A549 (cell line): ENCODE measurements at regions not wholly inside any gene's neighbourhood (a gene's known extent, or its start where the extent isn't known, plus 50 kb on each side); places are given as distances from the start of the nearest gene placed in this dataset.

Experiments
- ATAC-seq, 2 experiments: fragments of 200-7000 bp in 1 of 2; fragments of >200 bp in 1 of 2; cut with Nextera tagmentation in 1 of 2; cut with Tn5 transposase in 1 of 2; 3 replicates each; pipeline versions ENCODE4 v1.8.0 to v1.9.1; 2018 to 2020; ENCODE audit warnings: mild to moderate bottlenecking in 1 of 2, moderate library complexity in 1 of 2
- CTCF ChIA-PET: fragments of 300-600 bp; sonication (Branson Sonifier 250); formaldehyde crosslinking; extraction: SDS; loops from one replicate; lab custom pipeline; 2021; ENCODE audit warnings: antibody characterized with exemption, inconsistent platforms; lab: Yijun Ruan, JAX
- POLR2A ChIA-PET: fragments of 350-600 bp; formaldehyde crosslinking; extraction: SDS; loops from one replicate; lab custom pipeline; 2021; ENCODE audit warnings: antibody characterized with exemption, inconsistent platforms; lab: Yijun Ruan, JAX
- DNase-seq, 2 experiments: peaks; one replicate each; pipeline versions ENCODE4 v3.0.0 to v3.0.0-alpha.2; 2011 to 2016; ENCODE audit warnings: low read depth in 1 of 2, low spot score in 1 of 2
- FAIRE-seq: peaks from 2 replicates; lab custom pipeline; 2011; peaks lifted over from hg19 to GRCh38; lab: Jason Lieb, UNC
- H3K27ac ChIP-seq, 2 experiments: fragments of >200 bp; sonication (Bioruptor Twin); formaldehyde crosslinking; 3 replicates each; pipeline ENCODE4 v1.5.1; 2016 to 2017
- H3K4me1 ChIP-seq: fragments of >200 bp; sonication (Bioruptor Twin); formaldehyde crosslinking; 3 replicates; pipeline ENCODE4 v1.6.1; 2016
- H3K4me2 ChIP-seq: fragments of >200 bp; sonication (Bioruptor Twin); formaldehyde crosslinking; 3 replicates; pipeline ENCODE4 v1.6.1; 2016
- H3K4me3 ChIP-seq: fragments of >200 bp; sonication (Bioruptor Twin); formaldehyde crosslinking; 3 replicates; pipeline ENCODE4 v1.5.1; 2016
- H3K9me3 ChIP-seq: fragments of >200 bp; sonication (Bioruptor Twin); formaldehyde crosslinking; 3 replicates; pipeline ENCODE4 v1.6.1; 2016
- ATOH8 ChIP-seq: fragments of 250-450 bp; sonication (Bioruptor Pico); IDR thresholded peaks from 2 replicates; pipeline ENCODE4 v1.5.0; 2020; ENCODE audit warnings: low read depth, mild to moderate bottlenecking, moderate library complexity
- BHLHE40 ChIP-seq: IDR thresholded peaks from 2 replicates; pipeline ENCODE4 v1.6.1; 2012; ENCODE audit warnings: low read depth, low read length, inconsistent platforms
- CEBPB ChIP-seq, 2 experiments: fragments of >200 bp in 1 of 2; sonication (Bioruptor Twin) in 1 of 2; formaldehyde crosslinking in 1 of 2; IDR thresholded peaks; 2 replicates each; pipeline ENCODE4 v1.6.1; 2012 to 2016
- EHMT2 ChIP-seq: fragments of 200-600 bp; sonication (generic); IDR thresholded peaks from 2 replicates; pipeline ENCODE4 v1.6.1; 2016; ENCODE audit warnings: antibody characterized with exemption, low read depth, mild to moderate bottlenecking, moderate library complexity
- FOSB ChIP-seq: fragments of 250-450 bp; sonication (Bioruptor Pico); IDR thresholded peaks from 2 replicates; pipeline ENCODE4 v1.5.0; 2020; ENCODE audit warnings: mild to moderate bottlenecking, moderate library complexity
- GATA3 ChIP-seq: IDR thresholded peaks from 2 replicates; pipeline ENCODE4 v1.6.1; 2012; ENCODE audit warnings: borderline replicate concordance
- HDAC2 ChIP-seq: fragments of 200-600 bp; sonication (generic); IDR thresholded peaks from 2 replicates; pipeline ENCODE4 v1.6.1; 2016
- HEYL ChIP-seq: fragments of 250-450 bp; sonication (Bioruptor Pico); IDR thresholded peaks from 2 replicates; pipeline ENCODE4 v1.8.0; 2021; ENCODE audit warnings: mild to moderate bottlenecking, moderate library complexity
- HOXB5 ChIP-seq: fragments of 250-450 bp; sonication (Bioruptor Pico); IDR thresholded peaks from 2 replicates; pipeline ENCODE4 v1.5.0; 2020; ENCODE audit warnings: mild to moderate bottlenecking, moderate library complexity
- JUN ChIP-seq, 2 experiments: fragments of >200 bp; sonication (Bioruptor Twin); formaldehyde crosslinking; IDR thresholded peaks; 2 replicates in 1 of 2; 3 replicates in 1 of 2; pipeline ENCODE4 v1.6.1; 2016 to 2017
- JUNB ChIP-seq: fragments of >200 bp; sonication (Bioruptor Twin); formaldehyde crosslinking; IDR thresholded peaks from 2 replicates; pipeline ENCODE4 v1.6.1; 2016
- MAX ChIP-seq: IDR thresholded peaks from 2 replicates; pipeline ENCODE4 v1.6.1; 2012
- NPAS2 ChIP-seq: fragments of 250-450 bp; sonication (Bioruptor Pico); IDR thresholded peaks from 2 replicates; pipeline ENCODE4 v1.8.0; 2022; ENCODE audit warnings: mild to moderate bottlenecking, moderate library complexity, borderline replicate concordance
- PBX3 ChIP-seq: IDR thresholded peaks from 2 replicates; pipeline ENCODE4 v1.6.1; 2012
- PHF8 ChIP-seq: fragments of 200-600 bp; sonication (generic); IDR thresholded peaks from 2 replicates; pipeline ENCODE4 v1.6.1; 2016; ENCODE audit warnings: low read depth, mild to moderate bottlenecking, antibody characterized with exemption, moderate library complexity, borderline replicate concordance
- RARB ChIP-seq: fragments of 250-450 bp; sonication (Bioruptor Pico); IDR thresholded peaks from 2 replicates; pipeline ENCODE4 v1.8.0; 2021; ENCODE audit warnings: mild to moderate bottlenecking, moderate library complexity
- RCOR1 ChIP-seq: fragments of 150-350 bp; IDR thresholded peaks from 2 replicates; pipeline ENCODE4 v1.6.1; 2014; ENCODE audit warnings: antibody characterized with exemption, low read length, low read depth
- RFX5 ChIP-seq: fragments of 450-650 bp; IDR thresholded peaks from 2 replicates; pipeline ENCODE4 v1.7.1; 2014; ENCODE audit warnings: antibody characterized with exemption, mild to moderate bottlenecking, moderate library complexity
- SREBF2 ChIP-seq: fragments of 450-650 bp; IDR thresholded peaks from 2 replicates; pipeline ENCODE4 v1.6.1; 2014; ENCODE audit warnings: mild to moderate bottlenecking, moderate library complexity
- USF2 ChIP-seq: fragments of 450-650 bp; IDR thresholded peaks from 2 replicates; pipeline ENCODE4 v1.6.1; 2014; ENCODE audit warnings: antibody characterized with exemption
- ZC3H11A ChIP-seq: fragments of 450-650 bp; IDR thresholded peaks from 2 replicates; pipeline ENCODE4 v1.6.1; 2014; ENCODE audit warnings: antibody characterized with exemption, mild to moderate bottlenecking
- WGBS: methylation state at CpG from one replicate; pipeline ENCODE4 v1.1.6; 2017; ENCODE audit errors: missing lambda C conversion rate; 5-methylcytosine and 5-hydroxymethylcytosine counted together
- TF ChIP-seq, protein P1 (sequence below): fragments of 200-600 bp; sonication (generic); IDR thresholded peaks from 2 replicates; pipeline ENCODE4 v1.6.1; 2016; ENCODE audit warnings: antibody characterized with exemption, mild to moderate bottlenecking, moderate library complexity
- TF ChIP-seq, protein P2 (sequence below): fragments of >200 bp; sonication (Bioruptor Twin); formaldehyde crosslinking; IDR thresholded peaks from 3 replicates; pipeline ENCODE4 v1.5.1; 2016
- TF ChIP-seq, protein P3 (sequence below): fragments of >200 bp; sonication (Bioruptor Twin); formaldehyde crosslinking; IDR thresholded peaks from 3 replicates; pipeline ENCODE4 v1.6.1; 2016
- TF ChIP-seq, protein P4 (sequence below): IDR thresholded peaks from 2 replicates; pipeline ENCODE4 v1.6.1; 2012; ENCODE audit warnings: low read depth, borderline replicate concordance

DNA sequence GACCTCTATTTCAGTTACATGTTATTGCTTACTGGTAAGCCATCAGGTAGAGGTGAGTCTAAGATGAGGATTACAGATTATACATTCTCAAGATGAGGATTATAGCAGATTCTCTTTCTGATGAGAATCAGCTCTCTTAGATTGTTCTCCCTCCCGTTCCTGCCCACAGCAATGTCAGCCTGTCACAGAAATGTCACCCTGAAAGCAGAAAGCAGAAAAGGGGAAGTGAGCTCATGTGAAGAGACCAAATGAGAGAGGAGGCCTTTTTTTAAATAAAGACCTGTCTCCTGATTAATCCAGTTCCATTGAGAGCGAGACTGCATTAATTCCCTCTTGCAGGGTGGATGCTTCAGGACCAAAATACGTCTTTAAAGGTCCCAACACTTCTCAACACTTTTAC lies 445.6 kb downstream of the KCTD12 start:
- POLR2A ChIA-PET: no interaction called here
- CTCF ChIA-PET: no interaction called here
- Histone ChIP-seq H3K4me2 (no peak overlapping the region), H3K4me3 (no peak overlapping the region), H3K9me3 (no peaks in the 10 kb centered on the region), H3K4me1 (no peaks in the 10 kb centered on the region), H3K27ac (no peak overlapping the region)
- TF ChIP-seq SREBF2 (no peak), NPAS2 (no peak), USF2 (no peak), FOSB (no peak), BHLHE40 (no peak), GATA3 (no peak), ATOH8 (CRISPR knock-in tag) (no peak), JUNB (no peak), EHMT2 (no peak), MAX (no peak), CEBPB (IDR thresholded peaks at IDR 0.05) (no peak), RCOR1 (no peak), RARB (no peak), PHF8 (no peak), ZC3H11A (no peak), HDAC2 (no peak)
- TF ChIP-seq, protein P1, sequence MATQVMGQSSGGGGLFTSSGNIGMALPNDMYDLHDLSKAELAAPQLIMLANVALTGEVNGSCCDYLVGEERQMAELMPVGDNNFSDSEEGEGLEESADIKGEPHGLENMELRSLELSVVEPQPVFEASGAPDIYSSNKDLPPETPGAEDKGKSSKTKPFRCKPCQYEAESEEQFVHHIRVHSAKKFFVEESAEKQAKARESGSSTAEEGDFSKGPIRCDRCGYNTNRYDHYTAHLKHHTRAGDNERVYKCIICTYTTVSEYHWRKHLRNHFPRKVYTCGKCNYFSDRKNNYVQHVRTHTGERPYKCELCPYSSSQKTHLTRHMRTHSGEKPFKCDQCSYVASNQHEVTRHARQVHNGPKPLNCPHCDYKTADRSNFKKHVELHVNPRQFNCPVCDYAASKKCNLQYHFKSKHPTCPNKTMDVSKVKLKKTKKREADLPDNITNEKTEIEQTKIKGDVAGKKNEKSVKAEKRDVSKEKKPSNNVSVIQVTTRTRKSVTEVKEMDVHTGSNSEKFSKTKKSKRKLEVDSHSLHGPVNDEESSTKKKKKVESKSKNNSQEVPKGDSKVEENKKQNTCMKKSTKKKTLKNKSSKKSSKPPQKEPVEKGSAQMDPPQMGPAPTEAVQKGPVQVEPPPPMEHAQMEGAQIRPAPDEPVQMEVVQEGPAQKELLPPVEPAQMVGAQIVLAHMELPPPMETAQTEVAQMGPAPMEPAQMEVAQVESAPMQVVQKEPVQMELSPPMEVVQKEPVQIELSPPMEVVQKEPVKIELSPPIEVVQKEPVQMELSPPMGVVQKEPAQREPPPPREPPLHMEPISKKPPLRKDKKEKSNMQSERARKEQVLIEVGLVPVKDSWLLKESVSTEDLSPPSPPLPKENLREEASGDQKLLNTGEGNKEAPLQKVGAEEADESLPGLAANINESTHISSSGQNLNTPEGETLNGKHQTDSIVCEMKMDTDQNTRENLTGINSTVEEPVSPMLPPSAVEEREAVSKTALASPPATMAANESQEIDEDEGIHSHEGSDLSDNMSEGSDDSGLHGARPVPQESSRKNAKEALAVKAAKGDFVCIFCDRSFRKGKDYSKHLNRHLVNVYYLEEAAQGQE: no peak
- TF ChIP-seq, protein P2, sequence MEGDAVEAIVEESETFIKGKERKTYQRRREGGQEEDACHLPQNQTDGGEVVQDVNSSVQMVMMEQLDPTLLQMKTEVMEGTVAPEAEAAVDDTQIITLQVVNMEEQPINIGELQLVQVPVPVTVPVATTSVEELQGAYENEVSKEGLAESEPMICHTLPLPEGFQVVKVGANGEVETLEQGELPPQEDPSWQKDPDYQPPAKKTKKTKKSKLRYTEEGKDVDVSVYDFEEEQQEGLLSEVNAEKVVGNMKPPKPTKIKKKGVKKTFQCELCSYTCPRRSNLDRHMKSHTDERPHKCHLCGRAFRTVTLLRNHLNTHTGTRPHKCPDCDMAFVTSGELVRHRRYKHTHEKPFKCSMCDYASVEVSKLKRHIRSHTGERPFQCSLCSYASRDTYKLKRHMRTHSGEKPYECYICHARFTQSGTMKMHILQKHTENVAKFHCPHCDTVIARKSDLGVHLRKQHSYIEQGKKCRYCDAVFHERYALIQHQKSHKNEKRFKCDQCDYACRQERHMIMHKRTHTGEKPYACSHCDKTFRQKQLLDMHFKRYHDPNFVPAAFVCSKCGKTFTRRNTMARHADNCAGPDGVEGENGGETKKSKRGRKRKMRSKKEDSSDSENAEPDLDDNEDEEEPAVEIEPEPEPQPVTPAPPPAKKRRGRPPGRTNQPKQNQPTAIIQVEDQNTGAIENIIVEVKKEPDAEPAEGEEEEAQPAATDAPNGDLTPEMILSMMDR: no peak
- TF ChIP-seq, protein P3, sequence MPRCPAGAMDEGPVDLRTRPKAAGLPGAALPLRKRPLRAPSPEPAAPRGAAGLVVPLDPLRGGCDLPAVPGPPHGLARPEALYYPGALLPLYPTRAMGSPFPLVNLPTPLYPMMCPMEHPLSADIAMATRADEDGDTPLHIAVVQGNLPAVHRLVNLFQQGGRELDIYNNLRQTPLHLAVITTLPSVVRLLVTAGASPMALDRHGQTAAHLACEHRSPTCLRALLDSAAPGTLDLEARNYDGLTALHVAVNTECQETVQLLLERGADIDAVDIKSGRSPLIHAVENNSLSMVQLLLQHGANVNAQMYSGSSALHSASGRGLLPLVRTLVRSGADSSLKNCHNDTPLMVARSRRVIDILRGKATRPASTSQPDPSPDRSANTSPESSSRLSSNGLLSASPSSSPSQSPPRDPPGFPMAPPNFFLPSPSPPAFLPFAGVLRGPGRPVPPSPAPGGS: no peak
- no peak for DNase-seq
- no peak for FAIRE-seq
- ATAC-seq: no peak
- WGBS: 13% methylated on average over 3 of the region's 3 CpGs

GRCh38 chr13:76439546-76439945 lies 446.7 kb downstream of the KCTD12 start:
- WGBS: 98% methylated on average over 2 of the region's 2 CpGs
- FAIRE-seq: no peak
- no peak for DNase-seq
- no peaks in the 10 kb centered on the region for H3K4me1 ChIP-seq
- no peak for ATAC-seq
- no peak overlapping the region for H3K27ac ChIP-seq
- CTCF ChIA-PET: no interaction called here
- no peaks in the 10 kb centered on the region for H3K9me3 ChIP-seq
- no peak overlapping the region for H3K4me2 ChIP-seq
- no peak overlapping the region for H3K4me3 ChIP-seq
- POLR2A ChIA-PET: no interaction called here
- TF ChIP-seq HOXB5 (CRISPR knock-in tag) (no peak), CEBPB (IDR thresholded peaks at IDR 0.05) (no peak), FOSB (no peak), PBX3 (no peak), RFX5 (no peak), PHF8 (no peak), HEYL (CRISPR knock-in tag) (no peak), EHMT2 (no peak), JUN (IDR thresholded peaks at IDR 0.05) (no peak)
- TF ChIP-seq, protein P3: no peak
- TF ChIP-seq, protein P4, sequence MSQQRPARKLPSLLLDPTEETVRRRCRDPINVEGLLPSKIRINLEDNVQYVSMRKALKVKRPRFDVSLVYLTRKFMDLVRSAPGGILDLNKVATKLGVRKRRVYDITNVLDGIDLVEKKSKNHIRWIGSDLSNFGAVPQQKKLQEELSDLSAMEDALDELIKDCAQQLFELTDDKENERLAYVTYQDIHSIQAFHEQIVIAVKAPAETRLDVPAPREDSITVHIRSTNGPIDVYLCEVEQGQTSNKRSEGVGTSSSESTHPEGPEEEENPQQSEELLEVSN: no peak
